ENCODE measurements at regions not wholly inside any gene's neighbourhood (a gene's known extent, or its start where the extent isn't known, plus 50 kb on each side); places are given as distances from the start of the nearest gene placed in this dataset.

GRCh38 chr21:16590641-16591292, 861.0 kb downstream of the USP25 start:
- Histone ChIP-seq H3K36me3 (no peaks in the 10 kb centered on the region), H3K27me3 (no peaks in the 10 kb centered on the region), H3K4me3 (no peak overlapping the region), H3K9me3 (no peaks in the 10 kb centered on the region), H3K4me1 (peaks cover 10 to 18% of the 10 kb centered on the region in 2 donors), H3K27ac (no peak overlapping the region)
- DNase-seq (no peak), ATAC-seq (no peak)
- in situ Hi-C loops (cut with MboI; ENCODE audit: low sequenced_read_pairs in 4 of 4) = loop anchor here in 1 of 4 donors (25.0 kb wide), 2 partner anchors 403 to 503 kb away; no protein-coding TSS in a partner anchor
- intact Hi-C loops (cut with DNase I; ENCODE audit: low total_unique reads) = no loop called here
- no peak for TF ChIP-seq POLR2A (IDR thresholded peaks at IDR 0.05)
- TF ChIP-seq, protein P1, sequence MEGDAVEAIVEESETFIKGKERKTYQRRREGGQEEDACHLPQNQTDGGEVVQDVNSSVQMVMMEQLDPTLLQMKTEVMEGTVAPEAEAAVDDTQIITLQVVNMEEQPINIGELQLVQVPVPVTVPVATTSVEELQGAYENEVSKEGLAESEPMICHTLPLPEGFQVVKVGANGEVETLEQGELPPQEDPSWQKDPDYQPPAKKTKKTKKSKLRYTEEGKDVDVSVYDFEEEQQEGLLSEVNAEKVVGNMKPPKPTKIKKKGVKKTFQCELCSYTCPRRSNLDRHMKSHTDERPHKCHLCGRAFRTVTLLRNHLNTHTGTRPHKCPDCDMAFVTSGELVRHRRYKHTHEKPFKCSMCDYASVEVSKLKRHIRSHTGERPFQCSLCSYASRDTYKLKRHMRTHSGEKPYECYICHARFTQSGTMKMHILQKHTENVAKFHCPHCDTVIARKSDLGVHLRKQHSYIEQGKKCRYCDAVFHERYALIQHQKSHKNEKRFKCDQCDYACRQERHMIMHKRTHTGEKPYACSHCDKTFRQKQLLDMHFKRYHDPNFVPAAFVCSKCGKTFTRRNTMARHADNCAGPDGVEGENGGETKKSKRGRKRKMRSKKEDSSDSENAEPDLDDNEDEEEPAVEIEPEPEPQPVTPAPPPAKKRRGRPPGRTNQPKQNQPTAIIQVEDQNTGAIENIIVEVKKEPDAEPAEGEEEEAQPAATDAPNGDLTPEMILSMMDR (IDR thresholded peaks at IDR 0.05 in 4 of 5, conservative IDR thresholded peaks at IDR 0.05 in 1 of 5) = no peak

GRCh38 chr21:16592381-16592780, 862.6 kb downstream of the USP25 start:
- in situ Hi-C loops (cut with MboI; ENCODE audit: low sequenced_read_pairs in 4 of 4) = loop anchor here in 1 of 4 donors (25.0 kb wide), 2 partner anchors 405 to 505 kb away; no protein-coding TSS in a partner anchor
- intact Hi-C loops (cut with DNase I; ENCODE audit: low total_unique reads) = no loop called here
- TF ChIP-seq, protein P1 (IDR thresholded peaks at IDR 0.05 in 4 of 5, conservative IDR thresholded peaks at IDR 0.05 in 1 of 5) = no peak
- no peak for TF ChIP-seq POLR2A (IDR thresholded peaks at IDR 0.05)
- H3K9me3 ChIP-seq = no peaks in the 10 kb centered on the region
- H3K4me3 ChIP-seq = no peak overlapping the region
- H3K27ac ChIP-seq = no peak overlapping the region
- H3K27me3 ChIP-seq = no peaks in the 10 kb centered on the region
- no peaks in the 10 kb centered on the region for H3K36me3 ChIP-seq
- DNase-seq = no peak
- ATAC-seq = no peak
- peaks cover 3 to 6% of the 10 kb centered on the region in 2 donors for H3K4me1 ChIP-seq

GRCh38 chr21:16594191-16594590, 864.4 kb downstream of the USP25 start:
- intact Hi-C loops (cut with DNase I; ENCODE audit: low total_unique reads) (no loop called here), in situ Hi-C loops (cut with MboI; ENCODE audit: low sequenced_read_pairs in 4 of 4) (loop anchor here in 1 of 4 donors (25.0 kb wide), 2 partner anchors 407 to 507 kb away; no protein-coding TSS in a partner anchor)
- H3K36me3 ChIP-seq = no peaks in the 10 kb centered on the region
- TF ChIP-seq POLR2A (IDR thresholded peaks at IDR 0.05) = no peak
- TF ChIP-seq, protein P1 (IDR thresholded peaks at IDR 0.05 in 4 of 5, conservative IDR thresholded peaks at IDR 0.05 in 1 of 5) = no peak
- no peak overlapping the region for H3K4me3 ChIP-seq
- ATAC-seq = no peak
- H3K4me1 ChIP-seq = no peaks in the 10 kb centered on the region
- no peaks in the 10 kb centered on the region for H3K27me3 ChIP-seq
- H3K27ac ChIP-seq = no peak overlapping the region
- no peaks in the 10 kb centered on the region for H3K9me3 ChIP-seq
- no peak for DNase-seq

DNA sequence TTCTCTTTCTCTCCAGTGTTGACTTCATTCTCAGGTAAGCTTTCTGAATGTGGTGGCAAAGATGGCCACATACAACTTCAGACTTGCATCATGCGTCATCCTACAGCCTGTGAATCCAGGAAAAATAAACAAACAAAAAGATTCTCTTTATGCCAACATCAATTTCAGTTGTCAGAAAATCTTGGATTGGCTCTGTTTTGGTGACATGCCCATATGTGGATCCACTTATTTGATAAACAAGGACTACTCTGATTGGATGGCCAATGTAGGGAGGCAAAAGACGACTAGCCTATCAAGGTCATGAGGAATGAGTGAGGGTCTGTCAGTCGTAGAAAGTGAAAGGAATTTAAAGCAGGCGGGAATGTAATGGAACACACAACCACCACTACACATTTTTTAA, 866.6 kb downstream of the USP25 start:
- H3K4me1 ChIP-seq = no peaks in the 10 kb centered on the region
- in situ Hi-C loops (cut with MboI; ENCODE audit: low sequenced_read_pairs in 4 of 4) = loop anchor here in 1 of 4 donors (25.0 kb wide), 2 partner anchors 409 to 509 kb away; no protein-coding TSS in a partner anchor
- no peaks in the 10 kb centered on the region for H3K9me3 ChIP-seq
- H3K27ac ChIP-seq = no peak overlapping the region
- ATAC-seq (no peak), DNase-seq (no peak)
- intact Hi-C loops (cut with DNase I; ENCODE audit: low total_unique reads) = no loop called here
- no peaks in the 10 kb centered on the region for H3K36me3 ChIP-seq
- no peak overlapping the region for H3K4me3 ChIP-seq
- no peak for TF ChIP-seq POLR2A (IDR thresholded peaks at IDR 0.05)
- TF ChIP-seq, protein P1 (IDR thresholded peaks at IDR 0.05 in 4 of 5, conservative IDR thresholded peaks at IDR 0.05 in 1 of 5) = no peak
- H3K27me3 ChIP-seq = no peaks in the 10 kb centered on the region

Measured in gastrocnemius medialis (tissue), 4 donors.